ENCODE measurements at regions not wholly inside any gene's neighbourhood (a gene's known extent, or its start where the extent isn't known, plus 50 kb on each side); places are given as distances from the start of the nearest gene placed in this dataset.

DNA sequence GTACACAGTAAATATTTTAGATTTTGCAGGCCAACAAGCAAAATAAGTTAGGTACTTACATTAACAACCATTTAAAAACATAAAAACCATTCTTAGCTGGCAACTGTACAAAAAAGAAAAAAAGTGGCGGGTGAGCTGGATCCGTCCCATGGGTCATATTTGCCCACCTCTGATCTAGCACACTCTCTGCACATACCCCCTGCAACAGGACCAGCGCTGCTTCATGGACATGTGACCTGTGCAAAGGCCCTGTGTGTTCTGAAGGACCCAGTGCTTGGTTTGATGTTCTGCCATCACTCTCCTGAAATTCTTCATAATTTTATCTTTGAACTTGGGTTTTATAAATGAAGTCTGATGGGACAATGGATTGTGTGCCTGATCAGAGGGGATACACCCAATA, 72.5 kb upstream of the ACAN start:
- Histone ChIP-seq H3K4me3 (no peak overlapping the region), H3K4me1 (no peaks in the 10 kb centered on the region), H3K27ac (no peak overlapping the region), H3K27me3 (no peaks in the 10 kb centered on the region), H3K9me3 (no peaks in the 10 kb centered on the region), H3K36me3 (no peaks in the 10 kb centered on the region)
- DNase-seq: no peak
- no peak for ATAC-seq
- TF ChIP-seq, protein P1, sequence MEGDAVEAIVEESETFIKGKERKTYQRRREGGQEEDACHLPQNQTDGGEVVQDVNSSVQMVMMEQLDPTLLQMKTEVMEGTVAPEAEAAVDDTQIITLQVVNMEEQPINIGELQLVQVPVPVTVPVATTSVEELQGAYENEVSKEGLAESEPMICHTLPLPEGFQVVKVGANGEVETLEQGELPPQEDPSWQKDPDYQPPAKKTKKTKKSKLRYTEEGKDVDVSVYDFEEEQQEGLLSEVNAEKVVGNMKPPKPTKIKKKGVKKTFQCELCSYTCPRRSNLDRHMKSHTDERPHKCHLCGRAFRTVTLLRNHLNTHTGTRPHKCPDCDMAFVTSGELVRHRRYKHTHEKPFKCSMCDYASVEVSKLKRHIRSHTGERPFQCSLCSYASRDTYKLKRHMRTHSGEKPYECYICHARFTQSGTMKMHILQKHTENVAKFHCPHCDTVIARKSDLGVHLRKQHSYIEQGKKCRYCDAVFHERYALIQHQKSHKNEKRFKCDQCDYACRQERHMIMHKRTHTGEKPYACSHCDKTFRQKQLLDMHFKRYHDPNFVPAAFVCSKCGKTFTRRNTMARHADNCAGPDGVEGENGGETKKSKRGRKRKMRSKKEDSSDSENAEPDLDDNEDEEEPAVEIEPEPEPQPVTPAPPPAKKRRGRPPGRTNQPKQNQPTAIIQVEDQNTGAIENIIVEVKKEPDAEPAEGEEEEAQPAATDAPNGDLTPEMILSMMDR (IDR thresholded peaks at IDR 0.05 in 4 of 5, conservative IDR thresholded peaks at IDR 0.05 in 1 of 5): no peak
- TF ChIP-seq POLR2A (IDR thresholded peaks at IDR 0.05): no peak
- intact Hi-C loops (cut with DNase I; ENCODE audit: low total_unique reads): no loop called here
- in situ Hi-C loops (cut with MboI; ENCODE audit: low sequenced_read_pairs in 4 of 4): no loop called here

DNA sequence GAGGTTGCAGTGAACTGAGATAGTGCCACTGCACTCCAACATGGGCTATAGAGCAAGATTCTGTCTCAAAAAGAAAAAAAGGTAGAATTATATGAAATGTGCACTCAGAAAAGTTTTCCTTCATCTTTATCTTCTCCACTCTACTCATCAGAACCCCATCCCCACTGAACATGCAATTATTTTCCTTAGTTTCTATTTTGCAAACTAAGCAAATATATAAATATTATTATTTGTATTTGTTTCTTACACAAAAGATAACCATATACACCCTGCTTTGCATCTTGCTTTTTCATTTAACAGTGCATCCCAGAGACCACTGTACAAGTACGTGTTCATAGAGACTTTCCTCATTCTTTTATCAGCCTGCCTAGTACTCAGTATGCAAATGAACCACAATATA, 68.0 kb upstream of the ACAN start:
- peaks cover 0 to 5% (median 3%) of the 10 kb centered on the region in 3 donors for H3K27me3 ChIP-seq
- TF ChIP-seq, protein P1 (IDR thresholded peaks at IDR 0.05 in 4 of 5, conservative IDR thresholded peaks at IDR 0.05 in 1 of 5): no peak
- TF ChIP-seq POLR2A (IDR thresholded peaks at IDR 0.05): no peak
- in situ Hi-C loops (cut with MboI; ENCODE audit: low sequenced_read_pairs in 4 of 4) (no loop called here), intact Hi-C loops (cut with DNase I; ENCODE audit: low total_unique reads) (no loop called here)
- H3K9me3 ChIP-seq: no peaks in the 10 kb centered on the region
- H3K27ac ChIP-seq: no peak overlapping the region
- DNase-seq: no peak
- no peaks in the 10 kb centered on the region for H3K4me1 ChIP-seq
- no peak for ATAC-seq
- H3K4me3 ChIP-seq: no peak overlapping the region
- no peaks in the 10 kb centered on the region for H3K36me3 ChIP-seq

DNA sequence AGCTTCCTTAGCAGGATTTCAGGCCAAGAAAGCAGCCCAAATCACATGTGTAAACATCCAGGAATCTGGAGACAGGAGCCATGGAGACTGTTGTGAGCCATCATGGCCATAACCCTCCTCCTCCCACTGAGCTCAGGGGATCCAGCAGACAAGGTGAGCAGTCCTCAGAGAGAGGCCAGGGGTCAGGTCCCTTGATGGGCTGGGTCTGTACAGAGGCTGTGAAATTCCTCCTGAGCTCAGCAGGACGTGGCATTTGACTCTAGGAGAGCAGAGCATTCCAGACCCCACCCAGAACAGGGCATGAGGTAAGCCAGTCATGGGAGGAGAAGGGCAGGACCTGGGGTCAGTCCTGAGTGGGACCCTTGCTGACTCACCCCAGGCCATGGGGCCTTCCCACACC, 67.0 kb upstream of the ACAN start:
- H3K27me3 ChIP-seq: peaks cover 0 to 5% (median 5%) of the 10 kb centered on the region in 3 donors
- H3K4me1 ChIP-seq: no peaks in the 10 kb centered on the region
- H3K4me3 ChIP-seq: no peak overlapping the region
- in situ Hi-C loops (cut with MboI; ENCODE audit: low sequenced_read_pairs in 4 of 4): no loop called here
- intact Hi-C loops (cut with DNase I; ENCODE audit: low total_unique reads): no loop called here
- no peak overlapping the region for H3K27ac ChIP-seq
- H3K9me3 ChIP-seq: no peaks in the 10 kb centered on the region
- TF ChIP-seq, protein P1 (IDR thresholded peaks at IDR 0.05 in 4 of 5, conservative IDR thresholded peaks at IDR 0.05 in 1 of 5): no peak
- no peak for TF ChIP-seq POLR2A (IDR thresholded peaks at IDR 0.05)
- ATAC-seq (no peak), DNase-seq (no peak)
- no peaks in the 10 kb centered on the region for H3K36me3 ChIP-seq

DNA sequence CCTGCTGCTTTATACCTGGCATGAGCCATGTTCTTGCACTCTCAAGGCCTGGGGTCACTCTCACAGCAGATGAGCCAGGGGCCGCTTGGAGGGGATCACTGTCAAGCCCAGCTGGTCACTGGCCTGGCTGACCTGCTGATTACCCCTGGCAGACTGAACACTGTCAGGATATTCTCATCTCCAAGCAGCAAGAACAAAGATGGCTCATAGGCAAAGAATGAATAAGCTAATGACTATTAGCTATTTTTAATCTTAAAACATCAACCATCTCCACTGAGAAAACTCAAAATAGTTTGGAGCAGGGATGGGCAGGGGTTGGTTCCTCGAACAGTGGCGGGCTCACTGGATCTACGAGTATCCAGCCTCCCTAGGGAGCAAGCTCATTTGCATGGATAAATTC, 64.4 kb upstream of the ACAN start:
- ATAC-seq: no peak
- no peak overlapping the region for H3K27ac ChIP-seq
- no peaks in the 10 kb centered on the region for H3K4me1 ChIP-seq
- peaks cover 0 to 18% (median 14%) of the 10 kb centered on the region in 3 donors for H3K27me3 ChIP-seq
- H3K4me3 ChIP-seq: no peak overlapping the region
- TF ChIP-seq, protein P1 (IDR thresholded peaks at IDR 0.05 in 4 of 5, conservative IDR thresholded peaks at IDR 0.05 in 1 of 5): no peak
- TF ChIP-seq POLR2A (IDR thresholded peaks at IDR 0.05): no peak
- H3K9me3 ChIP-seq: no peaks in the 10 kb centered on the region
- in situ Hi-C loops (cut with MboI; ENCODE audit: low sequenced_read_pairs in 4 of 4): no loop called here
- no peaks in the 10 kb centered on the region for H3K36me3 ChIP-seq
- intact Hi-C loops (cut with DNase I; ENCODE audit: low total_unique reads): no loop called here
- no peak for DNase-seq

DNA sequence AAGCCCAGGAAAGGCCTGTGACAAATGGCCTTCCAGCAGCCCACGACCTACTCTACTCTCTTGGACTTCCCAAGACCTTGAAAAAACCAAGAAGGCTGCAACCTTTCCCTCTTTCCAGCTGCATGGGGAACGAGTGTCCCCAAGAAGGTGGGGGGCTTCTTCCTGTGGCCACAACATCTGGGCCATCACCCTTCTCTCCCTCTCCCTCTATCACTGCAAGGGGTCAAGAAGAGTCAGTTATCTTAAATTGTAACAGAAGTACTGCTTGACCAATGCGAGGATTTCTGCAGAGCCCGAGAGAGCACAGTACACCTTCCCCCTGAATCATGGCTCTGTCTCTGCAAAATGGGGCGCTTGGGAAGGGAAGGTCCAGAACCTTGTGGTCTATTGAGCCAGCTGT, 63.7 kb upstream of the ACAN start:
- peaks cover 0 to 18% (median 14%) of the 10 kb centered on the region in 3 donors for H3K27me3 ChIP-seq
- no peaks in the 10 kb centered on the region for H3K9me3 ChIP-seq
- H3K4me3 ChIP-seq: no peak overlapping the region
- no peak for DNase-seq
- in situ Hi-C loops (cut with MboI; ENCODE audit: low sequenced_read_pairs in 4 of 4): no loop called here
- H3K4me1 ChIP-seq: no peaks in the 10 kb centered on the region
- no peak for ATAC-seq
- intact Hi-C loops (cut with DNase I; ENCODE audit: low total_unique reads): no loop called here
- TF ChIP-seq, protein P1 (IDR thresholded peaks at IDR 0.05 in 4 of 5, conservative IDR thresholded peaks at IDR 0.05 in 1 of 5): no peak
- TF ChIP-seq POLR2A (IDR thresholded peaks at IDR 0.05): no peak
- H3K36me3 ChIP-seq: no peaks in the 10 kb centered on the region
- H3K27ac ChIP-seq: no peak overlapping the region

Data from gastrocnemius medialis (tissue), 4 donors.